GM23338 (cell line): ENCODE measurements at regions not wholly inside any gene's neighbourhood (a gene's known extent, or its start where the extent isn't known, plus 50 kb on each side); places are given as distances from the start of the nearest gene placed in this dataset.

Experiments used
- ATAC-seq: fragments of 200-7000 bp; cut with Tn5 transposase; 3 replicates; pipeline ENCODE4 v1.9.1; 2020
- DNase-seq: peaks from one replicate; pipeline ENCODE4 v3.0.0-alpha.2; 2015; ENCODE audit warnings: low spot score
- H2AFZ ChIP-seq: fragments of 200-600 bp; sonication (generic); 2 replicates; pipeline ENCODE4 v1.8.0; 2016; ENCODE audit warnings: antibody characterized with exemption, mild to moderate bottlenecking, moderate library complexity
- H3F3A ChIP-seq: fragments of 200-600 bp; sonication (generic); replicated peaks from 2 replicates; pipeline ENCODE4 v1.8.0; 2017; ENCODE audit warnings: antibody characterized with exemption, mixed run types, low read depth
- H3K27ac ChIP-seq: fragments of 200-600 bp; sonication (generic); 2 replicates; pipeline ENCODE4 v1.6.1; 2016; ENCODE audit warnings: low read depth
- H3K27me3 ChIP-seq: fragments of 200-600 bp; sonication (generic); 2 replicates; pipeline ENCODE4 v1.8.0; 2016; ENCODE audit warnings: mild to moderate bottlenecking, mixed run types, moderate library complexity; ENCODE audit not compliant: insufficient read depth
- H3K36me3 ChIP-seq: fragments of 200-600 bp; sonication (generic); 2 replicates; pipeline ENCODE4 v1.8.0; 2016; ENCODE audit warnings: mild to moderate bottlenecking; ENCODE audit not compliant: insufficient read depth
- H3K4me1 ChIP-seq: fragments of 200-600 bp; sonication (generic); 2 replicates; pipeline ENCODE4 v1.8.0; 2016; ENCODE audit warnings: mild to moderate bottlenecking, moderate library complexity; ENCODE audit not compliant: insufficient read depth
- H3K4me2 ChIP-seq: fragments of 200-600 bp; sonication (generic); 2 replicates; pipeline ENCODE4 v1.7.1; 2017; ENCODE audit warnings: mixed run types
- H3K4me3 ChIP-seq: fragments of 200-600 bp; sonication (generic); 2 replicates; pipeline ENCODE4 v1.6.1; 2016; ENCODE audit warnings: mixed run types
- H3K79me2 ChIP-seq: fragments of 200-600 bp; sonication (generic); replicated peaks from 2 replicates; pipeline ENCODE4 v1.8.0; 2017; ENCODE audit warnings: mild to moderate bottlenecking; ENCODE audit not compliant: insufficient read depth
- H3K9me2 ChIP-seq: fragments of 200-600 bp; sonication (generic); 2 replicates; pipeline ENCODE4 v1.8.0; 2017; ENCODE audit not compliant: insufficient read depth
- H4K20me1 ChIP-seq: fragments of 200-600 bp; sonication (generic); replicated peaks from 2 replicates; pipeline ENCODE4 v1.8.0; 2017; ENCODE audit warnings: mild to moderate bottlenecking; ENCODE audit not compliant: insufficient read depth
- H3K27ac Mint-ChIP-seq: 2 replicates; pipeline ENCODE4 v1.8.0; 2020; ENCODE audit warnings: inconsistent platforms, mild to moderate bottlenecking, moderate library complexity, mixed read lengths
- H3K27me3 Mint-ChIP-seq: 3 replicates; pipeline ENCODE4 v1.8.0; 2022; ENCODE audit warnings: low read depth, mild to moderate bottlenecking, moderate library complexity, mixed read lengths, inconsistent platforms; ENCODE audit not compliant: insufficient read depth, poor library complexity
- H3K36me3 Mint-ChIP-seq: 3 replicates; pipeline ENCODE4 v1.8.0; 2021; ENCODE audit warnings: low read depth, mild to moderate bottlenecking, inconsistent platforms, moderate library complexity, mixed read lengths
- H3K4me1 Mint-ChIP-seq: 3 replicates; pipeline ENCODE4 v1.8.0; 2020; ENCODE audit warnings: mild to moderate bottlenecking, inconsistent platforms, mixed read lengths
- H3K4me3 Mint-ChIP-seq: 3 replicates; pipeline ENCODE4 v1.8.0; 2021; ENCODE audit warnings: moderate library complexity, mild to moderate bottlenecking, inconsistent platforms, mixed read lengths
- H3K9me3 Mint-ChIP-seq: 3 replicates; pipeline ENCODE4 v1.8.0; 2020; ENCODE audit warnings: moderate library complexity, mild to moderate bottlenecking, inconsistent platforms, mixed read lengths
- CREB1 ChIP-seq: fragments of 250-450 bp; sonication (Bioruptor Pico); IDR thresholded peaks from 2 replicates; pipeline ENCODE4 v1.5.0; 2020; ENCODE audit warnings: low read depth, mild to moderate bottlenecking, moderate library complexity
- CTCF ChIP-seq, 2 experiments: fragments of 200-600 bp in 1 of 2; sonication (generic) in 1 of 2; conservative IDR thresholded peaks; 2 replicates each; pipeline versions ENCODE4 v1.5.1 to v1.6.1; 2016 to 2017; ENCODE audit warnings: antibody characterized with exemption in 2 of 2, low read depth in 2 of 2, mild to moderate bottlenecking in 2 of 2, moderate library complexity in 1 of 2
- ETS1 ChIP-seq: IDR thresholded peaks from 2 replicates; pipeline ENCODE4 v1.6.1; 2016; ENCODE audit warnings: antibody characterized with exemption
- ZNF114 ChIP-seq: fragments of 250-450 bp; sonication (Bioruptor Pico); IDR thresholded peaks from 2 replicates; pipeline ENCODE4 v1.5.0; 2020; ENCODE audit warnings: mild to moderate bottlenecking, moderate library complexity
- ZNF462 ChIP-seq: fragments of 250-450 bp; sonication (Bioruptor Pico); IDR thresholded peaks from 2 replicates; pipeline ENCODE4 v1.5.0; 2020; ENCODE audit warnings: mild to moderate bottlenecking, moderate library complexity

- no peaks in the 10 kb centered on the region for H3K36me3 Mint-ChIP-seq
- no peak for TF ChIP-seq ZNF114 (CRISPR knock-in tag)
- TF ChIP-seq CTCF (conservative IDR thresholded peaks at IDR 0.05; ENCODE audit: low read depth in 2 of 2), result peak; percentile 78 to 86
- DNase-seq (peak; percentile 97), ATAC-seq (peak; percentile 99)
- H3K9me3 Mint-ChIP-seq, result no peaks in the 10 kb centered on the region
- no peaks in the 10 kb centered on the region for H3K79me2 ChIP-seq
- no peak overlapping the region for H3K4me2 ChIP-seq
- no peaks in the 10 kb centered on the region for H3K4me1 ChIP-seq
- peaks cover 3% of the 10 kb centered on the region for H3K27me3 Mint-ChIP-seq
- H4K20me1 ChIP-seq, result no peaks in the 10 kb centered on the region
- no peak overlapping the region for H2AFZ ChIP-seq
- no peak overlapping the region for H3K4me3 ChIP-seq
- H3K4me1 Mint-ChIP-seq, result peaks cover 2% of the 10 kb centered on the region; the same call in 1 of the 3 replicates
- H3K36me3 ChIP-seq, result no peaks in the 10 kb centered on the region
- H3K27me3 ChIP-seq, result no peaks in the 10 kb centered on the region
- H3K27ac Mint-ChIP-seq, result no peak overlapping the region
- no peaks in the 10 kb centered on the region for H3K9me2 ChIP-seq
- H3K4me3 Mint-ChIP-seq, result no peak overlapping the region
- no peaks in the 10 kb centered on the region for H3F3A ChIP-seq
- H3K27ac ChIP-seq, result no peak overlapping the region
Observed at GRCh38 chr14:21913759-21914158, 240.1 kb upstream of the OR4E1 start.

- H4K20me1 ChIP-seq, result no peaks in the 10 kb centered on the region
- no peaks in the 10 kb centered on the region for H3K36me3 ChIP-seq
- ATAC-seq (no peak), DNase-seq (no peak)
- Mint-ChIP-seq H3K4me3 (no peak overlapping the region), H3K36me3 (no peaks in the 10 kb centered on the region), H3K27me3 (peaks cover 3% of the 10 kb centered on the region), H3K9me3 (no peaks in the 10 kb centered on the region), H3K4me1 (peaks cover 2% of the 10 kb centered on the region; the same call in 1 of the 3 replicates), H3K27ac (no peak overlapping the region)
- TF ChIP-seq ETS1, result no peak
- no peak for TF ChIP-seq ZNF114 (CRISPR knock-in tag)
- no peak for TF ChIP-seq ZNF462 (CRISPR knock-in tag)
- TF ChIP-seq CREB1 (CRISPR knock-in tag), result no peak
- no peak overlapping the region for H3K27ac ChIP-seq
- H3K79me2 ChIP-seq, result no peaks in the 10 kb centered on the region
- H3F3A ChIP-seq, result no peaks in the 10 kb centered on the region
- H3K4me2 ChIP-seq, result no peak overlapping the region
- H3K9me2 ChIP-seq, result no peaks in the 10 kb centered on the region
- H3K4me1 ChIP-seq, result no peaks in the 10 kb centered on the region
- no peaks in the 10 kb centered on the region for H3K27me3 ChIP-seq
- H3K4me3 ChIP-seq, result no peak overlapping the region
- H2AFZ ChIP-seq, result no peak overlapping the region
Observed at GRCh38 chr14:21912367-21912766, 238.7 kb upstream of the OR4E1 start.
